Renal cortical epithelial cell (primary cell): ENCODE measurements at regions not wholly inside any gene's neighbourhood (a gene's known extent, or its start where the extent isn't known, plus 50 kb on each side); places are given as distances from the start of the nearest gene placed in this dataset.
"Not testable (repeated sequence)": the region's sequence is repeated elsewhere in the genome, so short reads cannot be mapped to it uniquely, and the experiment has no call there.

Experiments used
- DNase-seq: peaks from one replicate; pipeline ENCODE4 v3.0.0-alpha.2; 2011; ENCODE audit warnings: low read depth

- DNase-seq = no peak
Observed at GRCh38 chr16:66103211-66103610, 263.3 kb upstream of the CDH5 start.

- no peak for DNase-seq
Observed at GRCh38 chr16:66099306-66099705, 267.2 kb upstream of the CDH5 start.

GRCh38 chr16:66097751-66098150, 268.7 kb upstream of the CDH5 start:
- no peak for DNase-seq

GRCh38 chr16:66095676-66096075, 270.8 kb upstream of the CDH5 start:
- no peak for DNase-seq

- no peak for DNase-seq
Observed at GRCh38 chr16:66093191-66093590, 273.3 kb upstream of the CDH5 start.

GRCh38 chr16:66091471-66091891, 275.0 kb upstream of the CDH5 start:
- DNase-seq = no peak

- DNase-seq = no peak
Observed at GRCh38 chr16:66088681-66089080, 277.8 kb upstream of the CDH5 start.

GRCh38 chr16:66087308-66087707, 279.2 kb upstream of the CDH5 start:
- DNase-seq = no peak

- no peak for DNase-seq
Observed at GRCh38 chr16:66085651-66086050, 280.8 kb upstream of the CDH5 start.

GRCh38 chr16:66084731-66085130, 281.8 kb upstream of the CDH5 start:
- not testable (repeated sequence) for DNase-seq

GRCh38 chr16:66084306-66084705, 282.2 kb upstream of the CDH5 start:
- DNase-seq = no peak

- DNase-seq = no peak
Observed at GRCh38 chr16:66083171-66083570, 283.3 kb upstream of the CDH5 start.

GRCh38 chr16:66082424-66082823, 284.1 kb upstream of the CDH5 start:
- no peak for DNase-seq

- DNase-seq = peak; percentile 18
Observed at GRCh38 chr16:66081775-66082366, 284.6 kb upstream of the CDH5 start.

GRCh38 chr16:66079671-66080334, 286.7 kb upstream of the CDH5 start:
- no peak for DNase-seq

- DNase-seq = no peak
Observed at GRCh38 chr16:66070140-66070917, 296.2 kb upstream of the CDH5 start.

GRCh38 chr16:66069587-66069986, 296.9 kb upstream of the CDH5 start:
- no peak for DNase-seq

- no peak for DNase-seq
Observed at GRCh38 chr16:66066404-66066803, 300.1 kb upstream of the CDH5 start.

GRCh38 chr16:66065925-66066324, 300.6 kb upstream of the CDH5 start:
- DNase-seq = no peak

- no peak for DNase-seq
Observed at GRCh38 chr16:66064801-66065530, 301.5 kb upstream of the CDH5 start.

- no peak for DNase-seq
Observed at GRCh38 chr16:66058832-66059231, 307.7 kb upstream of the CDH5 start.

GRCh38 chr16:66058172-66058691, 308.3 kb upstream of the CDH5 start:
- no peak for DNase-seq
